ENCODE measurements at regions not wholly inside any gene's neighbourhood (a gene's known extent, or its start where the extent isn't known, plus 50 kb on each side); places are given as distances from the start of the nearest gene placed in this dataset.
A peak's percentile ranks its signal among the peaks of the same experiment; 100 is the strongest.

DNA sequence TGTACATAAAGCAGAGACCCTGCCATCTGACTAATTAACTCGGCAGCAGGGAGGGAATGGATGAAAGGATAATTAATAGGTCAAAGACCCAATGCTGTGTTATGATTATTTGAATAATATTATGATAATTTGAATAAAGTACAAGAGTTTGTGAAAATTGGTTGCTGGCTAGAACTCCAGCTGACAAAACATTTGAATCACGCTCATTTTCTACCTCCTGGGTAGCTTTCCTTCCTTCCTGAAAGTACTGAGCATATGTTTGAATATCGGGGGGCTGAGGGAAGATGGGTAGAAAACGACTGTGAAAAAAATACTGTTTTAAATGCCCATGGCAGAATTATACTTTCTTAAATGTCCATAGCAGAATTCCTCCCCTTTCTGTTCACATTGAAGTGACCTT is 243.6 kb upstream of the RBMS1 start:
- TF ChIP-seq, protein P1, sequence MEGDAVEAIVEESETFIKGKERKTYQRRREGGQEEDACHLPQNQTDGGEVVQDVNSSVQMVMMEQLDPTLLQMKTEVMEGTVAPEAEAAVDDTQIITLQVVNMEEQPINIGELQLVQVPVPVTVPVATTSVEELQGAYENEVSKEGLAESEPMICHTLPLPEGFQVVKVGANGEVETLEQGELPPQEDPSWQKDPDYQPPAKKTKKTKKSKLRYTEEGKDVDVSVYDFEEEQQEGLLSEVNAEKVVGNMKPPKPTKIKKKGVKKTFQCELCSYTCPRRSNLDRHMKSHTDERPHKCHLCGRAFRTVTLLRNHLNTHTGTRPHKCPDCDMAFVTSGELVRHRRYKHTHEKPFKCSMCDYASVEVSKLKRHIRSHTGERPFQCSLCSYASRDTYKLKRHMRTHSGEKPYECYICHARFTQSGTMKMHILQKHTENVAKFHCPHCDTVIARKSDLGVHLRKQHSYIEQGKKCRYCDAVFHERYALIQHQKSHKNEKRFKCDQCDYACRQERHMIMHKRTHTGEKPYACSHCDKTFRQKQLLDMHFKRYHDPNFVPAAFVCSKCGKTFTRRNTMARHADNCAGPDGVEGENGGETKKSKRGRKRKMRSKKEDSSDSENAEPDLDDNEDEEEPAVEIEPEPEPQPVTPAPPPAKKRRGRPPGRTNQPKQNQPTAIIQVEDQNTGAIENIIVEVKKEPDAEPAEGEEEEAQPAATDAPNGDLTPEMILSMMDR (IDR thresholded peaks at IDR 0.05; ENCODE audit: control insufficient read depth, insufficient read depth, low read depth, low read length, missing control alignments) = no peak
- H3K4me3 ChIP-seq (ENCODE audit: control insufficient read depth, low read depth, low read length) = no peak overlapping the region
- DNase-seq (ENCODE audit: low read depth) = no peak

DNA sequence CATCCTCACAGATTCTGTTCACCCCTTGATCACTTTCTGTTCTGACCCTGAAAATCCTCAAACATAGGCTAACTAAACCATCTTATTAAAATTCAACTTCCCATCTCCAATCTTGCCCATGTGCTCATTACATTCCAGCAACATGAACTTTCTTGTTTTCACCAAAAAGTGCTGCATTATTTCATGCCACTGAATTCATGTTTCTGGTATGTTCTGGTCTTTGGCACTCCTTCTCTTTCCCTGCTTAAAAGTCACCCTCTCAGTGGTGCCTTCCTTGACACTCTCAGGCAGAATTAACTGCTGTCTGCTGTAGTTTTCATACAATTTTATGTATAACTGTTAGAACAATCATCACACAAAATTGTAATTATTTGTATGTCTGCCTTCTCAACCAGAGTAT is 247.7 kb upstream of the RBMS1 start:
- H3K4me3 ChIP-seq (ENCODE audit: control insufficient read depth, low read depth, low read length) = no peak overlapping the region
- TF ChIP-seq, protein P1 (IDR thresholded peaks at IDR 0.05; ENCODE audit: control insufficient read depth, insufficient read depth, low read depth, low read length, missing control alignments) = no peak
- DNase-seq (ENCODE audit: low read depth) = no peak

DNA sequence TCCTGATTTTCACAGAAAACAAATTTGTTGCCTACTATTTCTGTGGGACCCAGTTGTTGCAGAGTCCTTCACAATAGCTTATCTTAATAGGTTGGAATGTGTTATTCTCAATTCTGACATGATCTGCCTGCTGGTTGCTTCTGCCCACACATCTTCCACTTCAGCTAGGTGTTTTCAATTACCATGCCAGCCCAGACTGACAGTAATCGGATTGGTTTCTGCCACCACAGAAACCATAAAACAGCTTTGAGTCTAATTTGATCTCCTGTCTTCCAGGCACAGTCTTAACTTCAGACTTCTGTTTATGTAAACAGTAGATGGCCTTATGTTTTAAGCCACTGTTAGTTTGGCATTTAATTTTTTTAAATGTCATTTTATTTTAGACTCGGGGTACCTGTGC is 248.2 kb upstream of the RBMS1 start:
- TF ChIP-seq, protein P1 (IDR thresholded peaks at IDR 0.05; ENCODE audit: control insufficient read depth, insufficient read depth, low read depth, low read length, missing control alignments) = no peak
- no peak for DNase-seq (ENCODE audit: low read depth)
- H3K4me3 ChIP-seq (ENCODE audit: control insufficient read depth, low read depth, low read length) = no peak overlapping the region

DNA sequence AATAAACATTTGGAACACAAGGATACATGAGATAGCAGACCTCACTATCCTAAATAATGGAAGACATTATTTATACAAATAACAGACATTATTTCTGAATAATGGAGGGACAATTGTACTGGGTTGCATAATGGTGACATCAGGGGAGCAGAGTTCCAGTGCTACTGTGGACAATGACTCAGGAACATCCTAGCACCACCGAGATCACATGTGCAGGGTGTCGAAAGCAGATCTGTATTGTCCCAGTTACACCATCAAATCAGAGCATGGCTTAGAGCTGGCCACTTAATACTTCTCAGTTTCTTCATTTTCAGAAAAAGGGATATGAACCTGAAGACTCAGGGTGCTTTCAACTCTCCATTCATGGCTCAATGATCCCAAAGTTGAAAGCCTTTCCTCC is 249.1 kb upstream of the RBMS1 start:
- no peak overlapping the region for H3K4me3 ChIP-seq (ENCODE audit: control insufficient read depth, low read depth, low read length)
- TF ChIP-seq, protein P1 (IDR thresholded peaks at IDR 0.05; ENCODE audit: control insufficient read depth, insufficient read depth, low read depth, low read length, missing control alignments) = no peak
- no peak for DNase-seq (ENCODE audit: low read depth)

DNA sequence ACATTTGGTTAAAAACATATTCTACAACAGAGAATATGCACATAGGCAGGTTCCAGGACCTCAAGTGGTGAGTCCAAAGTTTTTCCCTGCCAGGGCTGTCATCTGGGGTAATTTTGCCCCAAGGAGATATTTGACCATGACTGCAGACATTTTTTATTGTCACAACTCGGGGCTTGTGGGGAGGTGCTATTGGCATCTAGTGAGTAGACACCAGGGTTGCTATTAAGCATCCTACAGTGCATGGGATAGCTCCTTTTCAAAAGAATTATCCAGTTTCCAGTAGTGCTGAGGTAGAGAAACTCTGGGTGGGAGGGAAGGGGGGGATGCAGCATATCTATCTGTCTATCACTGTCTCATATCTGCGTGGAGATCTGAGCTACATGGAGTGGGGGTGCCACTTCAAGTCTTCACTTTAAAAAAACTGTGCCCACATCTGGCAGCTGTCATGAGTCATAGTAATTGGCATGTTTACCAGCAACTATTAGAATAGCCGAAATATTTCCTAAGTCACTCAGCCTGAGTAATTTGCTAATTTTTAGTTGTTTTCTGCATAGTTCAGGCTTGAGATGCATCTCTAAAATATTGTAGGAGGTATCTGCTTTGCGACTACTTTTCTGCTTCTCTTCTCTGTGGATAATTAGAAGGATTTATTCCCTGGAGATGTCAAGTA is 254.0 kb upstream of the RBMS1 start:
- TF ChIP-seq, protein P1 (IDR thresholded peaks at IDR 0.05; ENCODE audit: control insufficient read depth, insufficient read depth, low read depth, low read length, missing control alignments) = no peak
- peak; percentile 50 for DNase-seq (ENCODE audit: low read depth)

DNA sequence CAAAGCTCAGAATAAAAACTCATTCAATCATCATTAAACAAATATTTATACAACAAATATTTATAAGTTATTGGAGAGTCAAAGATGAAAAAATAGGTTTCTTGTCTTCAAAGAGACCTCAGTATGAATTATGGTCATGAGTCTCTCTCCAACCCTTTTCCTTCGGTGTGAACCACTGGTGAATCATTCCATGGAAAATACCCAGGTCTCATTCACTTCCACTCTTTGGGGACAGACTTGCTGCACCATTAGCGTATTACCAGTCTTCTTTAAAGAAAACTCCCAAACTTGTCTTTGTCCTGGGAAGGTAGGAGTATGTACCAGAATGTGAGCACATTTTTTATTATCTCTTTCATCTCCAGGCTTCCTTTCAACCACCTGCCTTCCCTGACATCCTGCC is 257.4 kb upstream of the RBMS1 start:
- DNase-seq (ENCODE audit: low read depth) = no peak
- TF ChIP-seq, protein P1 (IDR thresholded peaks at IDR 0.05; ENCODE audit: control insufficient read depth, insufficient read depth, low read depth, low read length, missing control alignments) = no peak
- H3K4me3 ChIP-seq (ENCODE audit: control insufficient read depth, low read depth, low read length) = no peak overlapping the region

More for the DNA sequence above, 254.0 kb upstream of the RBMS1 start:
- no peak overlapping the region for H3K4me3 ChIP-seq (ENCODE audit: control insufficient read depth, low read depth, low read length)

Data from AG09309 (cell line).